Panc1 (cell line): ENCODE measurements at regions not wholly inside any gene's neighbourhood (a gene's known extent, or its start where the extent isn't known, plus 50 kb on each side); places are given as distances from the start of the nearest gene placed in this dataset.
"Not testable (repeated sequence)": the region's sequence is repeated elsewhere in the genome, so short reads cannot be mapped to it uniquely, and the experiment has no call there.

ENCODE experiments used
- ATAC-seq: fragments of 200-7000 bp; cut with Tn5 transposase; 2 replicates; pipeline ENCODE4 v1.9.1; 2020; ENCODE audit warnings: mild to moderate bottlenecking, moderate library complexity
- BruUV-seq: library from RNA; stranded (reverse); fragments of 400-500 nt; replicated peaks from 2 replicates; lab custom pipeline; 2021; lab: Mats Ljungman, UMichigan
- CTCF ChIA-PET: fragments of 300-600 bp; sonication (Branson Sonifier 250); formaldehyde crosslinking; loops from one replicate; lab custom pipeline; 2022; ENCODE audit warnings: antibody characterized with exemption; lab: Charles Lee
- POLR2A ChIA-PET: fragments of 300-600 bp; sonication (Branson Sonifier 250); formaldehyde crosslinking; loops from one replicate; lab custom pipeline; 2022; ENCODE audit warnings: antibody characterized with exemption; lab: Charles Lee
- DNase-seq: peaks from one replicate; pipeline ENCODE4 v3.0.0-alpha.2; 2010; ENCODE audit warnings: low read depth, low spot score
- H3K27ac ChIP-seq: 2 replicates; pipeline ENCODE4 v1.5.1; 2011; ENCODE audit warnings: mild to moderate bottlenecking, low read length, inconsistent platforms
- H3K27me3 ChIP-seq: fragments of 200-500 bp; sonication (Bioruptor generic); 2 replicates; pipeline ENCODE4 v1.6.0; 2014; ENCODE audit warnings: low read length, inconsistent platforms; ENCODE audit not compliant: control insufficient read depth, insufficient read depth
- H3K36me3 ChIP-seq: fragments of 200-500 bp; sonication (Bioruptor generic); 2 replicates; pipeline ENCODE4 v1.5.1; 2014; ENCODE audit warnings: inconsistent platforms, mild to moderate bottlenecking, low read length, moderate library complexity; ENCODE audit not compliant: control insufficient read depth, insufficient read depth
- H3K4me1 ChIP-seq: 2 replicates; pipeline ENCODE4 v1.5.1; 2011; ENCODE audit warnings: inconsistent platforms, mild to moderate bottlenecking, low read length, moderate library complexity; ENCODE audit not compliant: control insufficient read depth, insufficient read depth
- H3K4me3 ChIP-seq, 2 experiments: 2 replicates each; pipeline ENCODE4 v1.5.1; 2011 to 2012; ENCODE audit warnings: low read depth in 2 of 2, low read length in 2 of 2, mild to moderate bottlenecking in 2 of 2, inconsistent platforms in 1 of 2, moderate library complexity in 1 of 2
- H3K9me3 ChIP-seq: fragments of 200-500 bp; sonication (Bioruptor generic); 2 replicates; pipeline ENCODE4 v1.5.1; 2014; ENCODE audit warnings: low read depth, mild to moderate bottlenecking, inconsistent platforms, low read length, moderate library complexity; ENCODE audit not compliant: control insufficient read depth, insufficient read depth
- POLR2AphosphoS5 ChIP-seq: IDR thresholded peaks from 2 replicates; pipeline ENCODE4 v1.6.1; 2012; ENCODE audit warnings: mild to moderate bottlenecking, low read depth, low read length, moderate library complexity
- SIN3A ChIP-seq: IDR thresholded peaks from 2 replicates; pipeline ENCODE4 v1.6.1; 2012; ENCODE audit warnings: low read depth, mild to moderate bottlenecking, low read length, moderate library complexity, borderline replicate concordance; ENCODE audit not compliant: insufficient read depth
- TCF7L2 ChIP-seq: IDR thresholded peaks from 2 replicates; pipeline ENCODE4 v1.6.1; 2011; ENCODE audit warnings: mild to moderate bottlenecking, low read depth, low read length, inconsistent platforms
- in situ Hi-C: cut with HindIII; loops from 2 replicates; pipeline ENCODE4 v1.10.0; 2016; ENCODE audit warnings: low sequenced_read_pairs, low pct_unique_long_range_greater_than_20kb
- intact Hi-C: fragments of 100-400 bp; cut with micrococcal nuclease; formaldehyde crosslinking; loops from one replicate; pipeline ENCODE4 v1.10.0; 2022; ENCODE audit not compliant: unreplicated experiment
- TF ChIP-seq, protein P1 (sequence below), 2 experiments: IDR thresholded peaks; 2 replicates each; pipeline ENCODE4 v1.6.1; 2011 to 2012; ENCODE audit warnings: low read depth in 2 of 2, control low read depth in 1 of 2, low read length in 1 of 2, mild to moderate bottlenecking in 1 of 2, moderate library complexity in 1 of 2; ENCODE audit not compliant: insufficient read depth in 1 of 2
- TF ChIP-seq, protein P2 (sequence below): fragments of 450-650 bp; IDR thresholded peaks from 2 replicates; pipeline ENCODE4 v1.5.1; 2017; ENCODE audit warnings: mild to moderate bottlenecking

DNA sequence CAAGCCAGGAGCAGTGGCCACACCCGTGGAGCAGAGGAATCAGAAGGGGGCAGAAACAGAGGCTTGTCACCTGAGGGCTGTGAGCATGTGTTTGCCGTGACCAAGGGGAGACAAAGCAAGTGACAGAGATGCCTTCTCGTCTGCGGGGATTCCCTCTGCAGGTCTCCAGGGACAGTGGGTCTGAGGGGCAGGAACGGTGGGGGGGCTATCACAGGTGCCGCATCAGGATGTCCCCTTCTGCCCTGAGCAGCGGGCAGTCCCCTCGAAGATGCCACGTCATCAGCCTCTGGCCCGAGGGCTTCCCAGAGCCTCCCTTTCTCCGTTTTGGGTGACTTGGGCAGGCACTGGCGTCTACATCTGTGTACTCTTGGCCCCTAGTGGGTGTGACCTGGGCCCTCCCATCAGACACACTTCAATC, 338.7 kb downstream of the PREX1 start:
- Histone ChIP-seq H3K9me3 (no peaks in the 10 kb centered on the region), H3K27ac (no peak overlapping the region), H3K36me3 (no peaks in the 10 kb centered on the region), H3K27me3 (no peaks in the 10 kb centered on the region; the same call in 1 of the 2 replicates), H3K4me3 (no peak overlapping the region), H3K4me1 (no peaks in the 10 kb centered on the region)
- ChIA-PET CTCF (no interaction called here), POLR2A (no interaction called here)
- TF ChIP-seq SIN3A (no peak), POLR2AphosphoS5 (no peak), TCF7L2 (no peak)
- TF ChIP-seq, protein P1, sequence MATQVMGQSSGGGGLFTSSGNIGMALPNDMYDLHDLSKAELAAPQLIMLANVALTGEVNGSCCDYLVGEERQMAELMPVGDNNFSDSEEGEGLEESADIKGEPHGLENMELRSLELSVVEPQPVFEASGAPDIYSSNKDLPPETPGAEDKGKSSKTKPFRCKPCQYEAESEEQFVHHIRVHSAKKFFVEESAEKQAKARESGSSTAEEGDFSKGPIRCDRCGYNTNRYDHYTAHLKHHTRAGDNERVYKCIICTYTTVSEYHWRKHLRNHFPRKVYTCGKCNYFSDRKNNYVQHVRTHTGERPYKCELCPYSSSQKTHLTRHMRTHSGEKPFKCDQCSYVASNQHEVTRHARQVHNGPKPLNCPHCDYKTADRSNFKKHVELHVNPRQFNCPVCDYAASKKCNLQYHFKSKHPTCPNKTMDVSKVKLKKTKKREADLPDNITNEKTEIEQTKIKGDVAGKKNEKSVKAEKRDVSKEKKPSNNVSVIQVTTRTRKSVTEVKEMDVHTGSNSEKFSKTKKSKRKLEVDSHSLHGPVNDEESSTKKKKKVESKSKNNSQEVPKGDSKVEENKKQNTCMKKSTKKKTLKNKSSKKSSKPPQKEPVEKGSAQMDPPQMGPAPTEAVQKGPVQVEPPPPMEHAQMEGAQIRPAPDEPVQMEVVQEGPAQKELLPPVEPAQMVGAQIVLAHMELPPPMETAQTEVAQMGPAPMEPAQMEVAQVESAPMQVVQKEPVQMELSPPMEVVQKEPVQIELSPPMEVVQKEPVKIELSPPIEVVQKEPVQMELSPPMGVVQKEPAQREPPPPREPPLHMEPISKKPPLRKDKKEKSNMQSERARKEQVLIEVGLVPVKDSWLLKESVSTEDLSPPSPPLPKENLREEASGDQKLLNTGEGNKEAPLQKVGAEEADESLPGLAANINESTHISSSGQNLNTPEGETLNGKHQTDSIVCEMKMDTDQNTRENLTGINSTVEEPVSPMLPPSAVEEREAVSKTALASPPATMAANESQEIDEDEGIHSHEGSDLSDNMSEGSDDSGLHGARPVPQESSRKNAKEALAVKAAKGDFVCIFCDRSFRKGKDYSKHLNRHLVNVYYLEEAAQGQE (IDR thresholded peaks at IDR 0.05; ENCODE audit: insufficient read depth in 1 of 2, low read depth in 2 of 2, low read length in 1 of 2) = no peak
- TF ChIP-seq, protein P2, sequence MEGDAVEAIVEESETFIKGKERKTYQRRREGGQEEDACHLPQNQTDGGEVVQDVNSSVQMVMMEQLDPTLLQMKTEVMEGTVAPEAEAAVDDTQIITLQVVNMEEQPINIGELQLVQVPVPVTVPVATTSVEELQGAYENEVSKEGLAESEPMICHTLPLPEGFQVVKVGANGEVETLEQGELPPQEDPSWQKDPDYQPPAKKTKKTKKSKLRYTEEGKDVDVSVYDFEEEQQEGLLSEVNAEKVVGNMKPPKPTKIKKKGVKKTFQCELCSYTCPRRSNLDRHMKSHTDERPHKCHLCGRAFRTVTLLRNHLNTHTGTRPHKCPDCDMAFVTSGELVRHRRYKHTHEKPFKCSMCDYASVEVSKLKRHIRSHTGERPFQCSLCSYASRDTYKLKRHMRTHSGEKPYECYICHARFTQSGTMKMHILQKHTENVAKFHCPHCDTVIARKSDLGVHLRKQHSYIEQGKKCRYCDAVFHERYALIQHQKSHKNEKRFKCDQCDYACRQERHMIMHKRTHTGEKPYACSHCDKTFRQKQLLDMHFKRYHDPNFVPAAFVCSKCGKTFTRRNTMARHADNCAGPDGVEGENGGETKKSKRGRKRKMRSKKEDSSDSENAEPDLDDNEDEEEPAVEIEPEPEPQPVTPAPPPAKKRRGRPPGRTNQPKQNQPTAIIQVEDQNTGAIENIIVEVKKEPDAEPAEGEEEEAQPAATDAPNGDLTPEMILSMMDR = no peak
- in situ Hi-C loops (no loop called here), intact Hi-C loops (no loop called here)
- no TSS peak for BruUV-seq
- no peak for DNase-seq
- no peak for ATAC-seq

DNA sequence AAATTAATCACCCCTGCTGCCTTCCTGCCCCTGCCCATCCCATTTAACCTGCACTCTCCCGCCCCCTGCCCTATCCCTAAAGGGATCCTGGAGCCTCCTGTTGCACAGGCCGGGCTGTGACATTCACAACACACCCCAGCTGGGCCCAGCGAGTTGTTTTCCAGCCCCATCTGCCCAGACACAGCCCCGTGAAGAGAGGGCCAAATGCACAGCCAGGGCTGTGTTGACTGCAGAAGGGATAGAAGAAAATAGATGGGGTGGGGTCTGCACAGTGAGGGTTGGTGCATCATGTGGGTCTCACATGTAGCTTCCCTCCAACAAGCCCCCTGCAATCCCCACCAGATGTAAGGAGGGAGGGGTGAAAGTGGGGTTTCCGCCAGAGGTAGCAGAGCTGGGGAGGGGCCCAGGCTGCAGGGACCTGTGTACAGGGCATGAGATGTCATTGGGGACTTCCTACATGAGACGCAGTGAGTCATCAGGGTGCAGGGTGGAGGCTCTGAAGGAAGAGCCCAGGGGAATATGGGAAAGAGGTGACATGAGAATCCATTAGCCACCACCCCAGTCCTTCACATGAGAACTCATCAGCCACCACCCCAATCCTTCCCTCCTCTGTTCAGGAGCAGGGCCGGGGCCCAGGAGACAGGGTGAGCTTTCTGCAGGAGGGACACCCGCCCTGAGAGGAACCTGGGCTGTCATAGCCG, 339.3 kb downstream of the PREX1 start:
- H3K9me3 ChIP-seq, CTCF ChIA-PET, in situ Hi-C loops, H3K27me3 ChIP-seq, H3K36me3 ChIP-seq, H3K4me1 ChIP-seq, DNase-seq, intact Hi-C loops, H3K4me3 ChIP-seq, POLR2A ChIA-PET, H3K27ac ChIP-seq, BruUV-seq: not testable (repeated sequence)
- ATAC-seq = peak; percentile 35; the same call in 1 of the 2 replicates

DNA sequence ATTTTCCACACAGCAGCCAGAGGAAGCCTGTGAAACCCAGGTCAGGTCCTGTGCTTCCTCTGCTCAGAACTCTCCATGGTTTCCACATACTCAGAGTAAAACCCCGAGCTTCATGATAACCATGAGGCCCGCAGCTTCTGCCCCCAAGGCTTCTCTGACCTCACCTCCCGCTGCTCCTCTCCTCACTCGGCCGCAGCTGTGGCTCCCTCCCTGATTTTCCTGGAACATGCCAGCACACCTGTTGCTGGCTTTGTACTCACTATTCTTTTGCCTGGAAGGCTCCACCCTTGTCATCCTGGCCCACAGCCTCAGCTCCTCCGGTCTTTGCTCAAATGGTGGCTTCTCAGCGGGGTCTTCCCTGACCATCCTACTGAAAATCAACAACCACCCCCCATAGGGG, 341.7 kb downstream of the PREX1 start:
- Histone ChIP-seq H3K9me3 (no peaks in the 10 kb centered on the region), H3K27me3 (peaks cover 3% of the 10 kb centered on the region), H3K4me3 (no peak overlapping the region), H3K27ac (no peak overlapping the region), H3K36me3 (no peaks in the 10 kb centered on the region), H3K4me1 (no peaks in the 10 kb centered on the region)
- POLR2A ChIA-PET = no interaction called here
- CTCF ChIA-PET = no interaction called here
- BruUV-seq = no TSS peak
- TF ChIP-seq, protein P1 (IDR thresholded peaks at IDR 0.05; ENCODE audit: insufficient read depth in 1 of 2, low read depth in 2 of 2, low read length in 1 of 2) = no peak
- no peak for TF ChIP-seq TCF7L2
- TF ChIP-seq, protein P2 = no peak
- TF ChIP-seq SIN3A = no peak
- TF ChIP-seq POLR2AphosphoS5 = no peak
- ATAC-seq (no peak), DNase-seq (no peak)
- intact Hi-C loops = no loop called here
- in situ Hi-C loops = no loop called here
